ENCODE measurements at regions not wholly inside any gene's neighbourhood (a gene's known extent, or its start where the extent isn't known, plus 50 kb on each side); places are given as distances from the start of the nearest gene placed in this dataset.

- H3K27ac Mint-ChIP-seq, result no peak overlapping the region
- H3K4me2 ChIP-seq (ENCODE audit: insufficient read depth, insufficient read length, low read length), result no peak overlapping the region
- H4K20me1 ChIP-seq (ENCODE audit: control insufficient read depth, insufficient read depth, insufficient read length), result no peaks in the 10 kb centered on the region
- no peak overlapping the region for H3K4ac ChIP-seq (ENCODE audit: low read depth, low read length)
- TF ChIP-seq CTCF (conservative IDR thresholded peaks at IDR 0.05), result no peak
- peaks cover 0 to 3% of the 10 kb centered on the region in 2 experiments; a peak in 2 of 5 replicates for H3K9me3 Mint-ChIP-seq
- no CpG with 5 or more reads among the region's 8 CpGs for WGBS (ENCODE audit: extremely low coverage, insufficient read length, low lambda C conversion rate)
- H3K27me3 ChIP-seq (ENCODE audit: insufficient read depth, low read length), result no peaks in the 10 kb centered on the region
- no peak overlapping the region for H3K18ac ChIP-seq (ENCODE audit: insufficient read length, low read depth, low read length)
- no peaks in the 10 kb centered on the region; a peak in 1 of 7 replicates for H3K36me3 Mint-ChIP-seq (ENCODE audit: insufficient read depth in 1 of 3, low read depth in 3 of 3)
- H3K14ac ChIP-seq (ENCODE audit: insufficient read depth, low read length), result no peak overlapping the region
- H3K4me1 Mint-ChIP-seq, result peaks cover 5 to 13% of the 10 kb centered on the region in 2 experiments
- H3K56ac ChIP-seq (ENCODE audit: insufficient read length, low read depth, low read length), result no peak overlapping the region
- H3K9me3 ChIP-seq (ENCODE audit: control insufficient read depth, low read depth, low read length), result no peaks in the 10 kb centered on the region
- no peaks in the 10 kb centered on the region for H3K79me1 ChIP-seq (ENCODE audit: insufficient read depth, low read depth, low read length, poor library complexity, severe bottlenecking)
- no peak overlapping the region for H2BK5ac ChIP-seq (ENCODE audit: insufficient read length, low read length)
- H2AFZ ChIP-seq (ENCODE audit: low read length), result no peak overlapping the region
- H3K79me2 ChIP-seq (ENCODE audit: insufficient read depth, low read length), result no peaks in the 10 kb centered on the region
- no peak overlapping the region for H3K9ac ChIP-seq (ENCODE audit: extremely low read depth, insufficient read length, low read length)
- no peak overlapping the region for H4K5ac ChIP-seq (ENCODE audit: insufficient read length, low read depth, low read length)
- H3T11ph ChIP-seq (ENCODE audit: low read length), result no peak overlapping the region
- H4K8ac ChIP-seq (replicated peaks; ENCODE audit: insufficient read length, low read depth, low read length), result no peak overlapping the region
- no peak overlapping the region for H2BK15ac ChIP-seq (ENCODE audit: low read depth, low read length)
- H2BK20ac ChIP-seq (ENCODE audit: low read depth, low read length, poor library complexity, severe bottlenecking), result no peak overlapping the region
- no peak overlapping the region for H4K91ac ChIP-seq (ENCODE audit: insufficient read length, low read depth, low read length)
- no peak overlapping the region for H2BK120ac ChIP-seq (ENCODE audit: low read depth, low read length, poor library complexity, severe bottlenecking)
- no peak overlapping the region for H3K4me3 Mint-ChIP-seq
- no peak overlapping the region for H3K23ac ChIP-seq (ENCODE audit: insufficient read length, low read depth, low read length)
- H3K23me2 ChIP-seq (ENCODE audit: insufficient read length, low read depth, low read length, poor library complexity, severe bottlenecking), result no peaks in the 10 kb centered on the region
- no peaks in the 10 kb centered on the region for H3K4me1 ChIP-seq (ENCODE audit: insufficient read depth, low read length)
- H3K27ac ChIP-seq (ENCODE audit: insufficient read length, low read depth, low read length), result no peak overlapping the region
- DNase-seq, result no peak
- no peak overlapping the region for H2AK5ac ChIP-seq (ENCODE audit: insufficient read length, low read length)
- no peak overlapping the region for H2BK12ac ChIP-seq (ENCODE audit: insufficient read length, low read depth, low read length)
- H3K27me3 Mint-ChIP-seq (ENCODE audit: low read depth), result peaks cover 4% of the 10 kb centered on the region
These were observed 135.8 kb downstream of the SYF2 start for GRCh38 chr1:25096307-25097150.

All from H9 (cell line).